Neuron (in vitro differentiated cells): ENCODE measurements at regions not wholly inside any gene's neighbourhood (a gene's known extent, or its start where the extent isn't known, plus 50 kb on each side); places are given as distances from the start of the nearest gene placed in this dataset.
"Not testable (repeated sequence)": the region's sequence is repeated elsewhere in the genome, so short reads cannot be mapped to it uniquely, and the experiment has no call there.

Experiments
- H2AFZ ChIP-seq: one replicate; pipeline ENCODE4 v1.6.1; 2013; ENCODE audit warnings: low read depth, mild to moderate bottlenecking, inconsistent platforms, low read length, moderate library complexity
- H3K27me3 ChIP-seq: one replicate; pipeline ENCODE4 v1.6.1; 2013; ENCODE audit warnings: low read length; ENCODE audit not compliant: insufficient read depth
- H3K36me3 ChIP-seq: one replicate; pipeline ENCODE4 v1.6.1; 2013; ENCODE audit warnings: low read length; ENCODE audit not compliant: insufficient read depth
- H3K4me1 ChIP-seq: one replicate; pipeline ENCODE4 v1.6.1; 2013; ENCODE audit warnings: low read length; ENCODE audit not compliant: insufficient read depth
- H3K4me3 ChIP-seq: 2 replicates; pipeline ENCODE4 v1.5.1; 2013; ENCODE audit warnings: mild to moderate bottlenecking, low read length, moderate library complexity
- H3K9me3 ChIP-seq: one replicate; pipeline ENCODE4 v1.6.1; 2013; ENCODE audit warnings: low read length

DNA sequence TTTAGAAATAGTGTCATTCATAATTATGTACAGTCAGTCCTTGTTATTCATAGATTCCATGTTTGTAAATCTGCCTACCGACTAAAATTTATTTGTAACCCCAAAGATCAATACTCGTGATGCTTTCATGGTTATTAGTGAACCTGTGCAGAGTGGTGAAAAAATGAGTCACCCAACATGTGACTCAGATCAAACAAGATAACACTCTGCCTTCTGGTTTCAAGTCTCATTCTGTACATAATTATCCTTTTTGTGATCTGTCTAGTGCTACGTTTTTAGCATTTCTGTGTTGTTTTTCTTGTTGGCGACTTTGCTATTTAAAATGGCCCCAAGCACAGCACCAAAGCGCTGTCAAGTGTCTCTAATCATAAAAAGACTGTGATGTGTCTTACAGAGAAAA is 274.7 kb downstream of the SUCLA2 start:
- Histone ChIP-seq H3K9me3 (no peaks in the 10 kb centered on the region), H3K36me3 (no peaks in the 10 kb centered on the region), H3K4me3 (no peak overlapping the region), H2AFZ (no peak overlapping the region), H3K27me3 (no peaks in the 10 kb centered on the region), H3K4me1 (no peaks in the 10 kb centered on the region)

DNA sequence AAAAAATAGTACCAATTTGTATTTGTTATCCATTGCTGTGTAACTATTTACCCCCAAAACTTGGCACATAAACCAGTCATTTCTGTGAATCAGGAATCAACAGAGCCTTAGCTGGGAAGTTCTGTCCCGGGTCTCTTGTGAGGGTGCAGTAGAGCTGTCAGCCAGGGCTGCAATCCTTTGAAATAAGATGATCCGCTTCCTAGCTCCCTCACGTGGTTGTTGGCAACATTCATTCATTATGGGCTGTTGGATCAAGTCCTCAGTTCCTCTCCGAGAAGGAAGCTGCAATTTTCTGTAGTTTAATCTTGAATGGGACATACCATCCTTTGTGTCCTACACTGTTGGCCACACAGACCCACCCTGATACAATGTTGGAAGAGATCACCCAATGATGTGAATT is 277.2 kb downstream of the SUCLA2 start:
- H3K27me3 ChIP-seq: no peaks in the 10 kb centered on the region
- H3K4me1 ChIP-seq: no peaks in the 10 kb centered on the region

DNA sequence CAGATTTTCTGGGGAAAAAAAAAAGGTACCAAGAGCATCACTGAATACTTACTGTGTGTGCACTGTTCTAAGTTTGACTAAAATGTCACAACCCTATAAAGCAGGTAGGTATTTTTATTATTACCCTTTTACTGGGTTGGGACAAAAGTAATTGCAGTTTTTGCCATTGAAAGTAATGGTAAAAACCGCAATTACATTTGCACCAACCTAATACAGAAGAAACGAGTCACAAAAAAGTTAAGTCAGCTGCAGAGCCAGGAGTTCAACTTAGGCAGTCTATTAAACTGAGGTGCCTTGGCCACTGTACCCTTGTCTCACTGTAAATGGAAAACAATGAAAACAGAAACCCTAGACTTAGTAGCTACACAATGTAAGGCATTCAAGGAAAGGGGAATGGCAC is 281.9 kb downstream of the SUCLA2 start:
- H3K4me3 ChIP-seq: no peak overlapping the region
- no peaks in the 10 kb centered on the region for H3K4me1 ChIP-seq
- no peaks in the 10 kb centered on the region for H3K9me3 ChIP-seq
- H3K36me3 ChIP-seq: no peaks in the 10 kb centered on the region
- no peaks in the 10 kb centered on the region for H3K27me3 ChIP-seq
- H2AFZ ChIP-seq: no peak overlapping the region

More for the DNA sequence above, 277.2 kb downstream of the SUCLA2 start:
- H2AFZ ChIP-seq: no peak overlapping the region
- H3K36me3 ChIP-seq: no peaks in the 10 kb centered on the region
- no peaks in the 10 kb centered on the region for H3K9me3 ChIP-seq
- H3K4me3 ChIP-seq: no peak overlapping the region

DNA sequence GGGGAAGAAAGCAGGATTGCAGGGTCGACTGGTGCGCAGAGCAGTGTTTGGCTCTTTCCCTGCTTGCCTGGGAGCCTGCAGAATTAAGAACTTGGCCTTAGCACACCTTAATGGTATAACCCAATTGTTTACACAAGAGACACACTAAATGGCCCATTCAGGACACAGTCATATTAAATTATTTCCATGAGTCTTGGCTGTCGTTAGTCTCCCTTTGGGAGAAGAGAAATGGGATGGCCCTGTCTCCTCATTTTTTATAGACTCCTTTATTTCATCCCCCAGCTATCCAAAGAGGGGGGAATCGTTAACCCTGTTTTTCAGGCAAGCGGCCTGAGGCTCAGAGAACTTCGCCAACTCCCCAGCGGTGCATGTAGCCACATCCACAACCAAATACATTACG is 282.5 kb downstream of the SUCLA2 start:
- no peaks in the 10 kb centered on the region for H3K9me3 ChIP-seq
- no peaks in the 10 kb centered on the region for H3K27me3 ChIP-seq
- H3K36me3 ChIP-seq: no peaks in the 10 kb centered on the region
- H3K4me1 ChIP-seq: no peaks in the 10 kb centered on the region
- H2AFZ ChIP-seq: no peak overlapping the region
- H3K4me3 ChIP-seq: no peak overlapping the region

DNA sequence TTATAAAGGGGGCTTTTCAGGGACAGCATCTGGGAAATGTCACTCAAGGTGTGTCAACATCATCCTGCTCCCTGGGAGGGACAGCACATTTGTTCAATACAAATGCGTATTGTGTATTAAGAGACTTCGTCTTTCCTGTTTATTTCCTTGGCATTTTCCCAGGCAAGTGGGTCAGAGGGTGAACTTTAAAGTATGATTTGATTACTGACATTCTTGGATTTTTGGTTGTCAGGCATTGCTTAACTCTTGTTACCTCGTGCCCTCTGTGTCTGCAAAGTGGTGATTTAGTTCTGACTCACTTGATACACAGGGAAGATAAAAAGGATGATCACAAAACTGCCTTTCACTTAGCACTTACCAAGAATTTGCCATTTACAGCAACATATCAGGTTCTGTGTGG is 292.7 kb downstream of the SUCLA2 start:
- no peaks in the 10 kb centered on the region for H3K27me3 ChIP-seq
- no peaks in the 10 kb centered on the region for H3K4me1 ChIP-seq
- H3K36me3 ChIP-seq: no peaks in the 10 kb centered on the region
- no peak overlapping the region for H3K4me3 ChIP-seq
- H3K9me3 ChIP-seq: no peaks in the 10 kb centered on the region
- no peak overlapping the region for H2AFZ ChIP-seq

DNA sequence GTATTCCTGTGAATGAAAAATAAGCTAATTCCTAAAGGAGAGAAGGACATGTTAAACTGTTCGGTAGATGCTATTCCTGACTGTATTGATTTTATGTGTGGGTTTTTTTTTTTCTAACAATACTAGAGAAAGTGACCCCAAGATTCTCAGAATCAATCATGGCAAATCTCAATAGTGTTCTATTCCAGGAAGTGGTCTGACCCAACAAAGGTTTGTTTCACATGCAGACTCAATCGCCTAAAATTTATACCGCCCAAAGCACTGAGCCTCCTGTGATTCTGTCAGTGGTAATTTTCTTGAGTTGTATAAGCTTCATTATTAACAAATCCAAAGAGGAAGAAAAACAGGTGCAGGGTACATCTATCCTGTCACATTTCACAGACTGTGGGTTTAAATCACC is 293.7 kb downstream of the SUCLA2 start:
- Histone ChIP-seq H3K36me3 (no peaks in the 10 kb centered on the region), H3K27me3 (no peaks in the 10 kb centered on the region), H3K4me1 (no peaks in the 10 kb centered on the region), H3K9me3 (no peaks in the 10 kb centered on the region), H3K4me3 (no peak overlapping the region), H2AFZ (no peak overlapping the region)

DNA sequence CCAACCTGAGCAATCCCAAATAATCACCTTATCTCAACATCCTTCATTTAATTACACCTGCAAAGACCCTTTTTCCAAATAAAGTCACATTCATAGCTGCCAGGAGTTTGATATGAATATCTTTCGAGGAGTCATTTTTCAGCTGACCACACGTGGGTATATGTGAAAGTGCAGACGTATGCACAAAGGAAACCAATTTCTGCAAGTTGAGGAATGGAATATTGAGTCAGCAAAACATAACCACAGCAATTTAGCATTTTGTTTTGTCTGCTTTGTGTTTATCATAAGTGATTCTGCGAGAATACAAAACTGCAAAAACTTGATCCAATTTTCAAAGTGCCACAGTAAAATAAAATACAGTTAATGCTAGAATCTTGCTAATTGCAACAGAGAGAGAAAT is 295.9 kb downstream of the SUCLA2 start:
- Histone ChIP-seq H3K36me3 (no peaks in the 10 kb centered on the region), H2AFZ (no peak overlapping the region), H3K27me3 (no peaks in the 10 kb centered on the region), H3K4me3 (no peak overlapping the region), H3K9me3 (no peaks in the 10 kb centered on the region), H3K4me1 (no peaks in the 10 kb centered on the region)

DNA sequence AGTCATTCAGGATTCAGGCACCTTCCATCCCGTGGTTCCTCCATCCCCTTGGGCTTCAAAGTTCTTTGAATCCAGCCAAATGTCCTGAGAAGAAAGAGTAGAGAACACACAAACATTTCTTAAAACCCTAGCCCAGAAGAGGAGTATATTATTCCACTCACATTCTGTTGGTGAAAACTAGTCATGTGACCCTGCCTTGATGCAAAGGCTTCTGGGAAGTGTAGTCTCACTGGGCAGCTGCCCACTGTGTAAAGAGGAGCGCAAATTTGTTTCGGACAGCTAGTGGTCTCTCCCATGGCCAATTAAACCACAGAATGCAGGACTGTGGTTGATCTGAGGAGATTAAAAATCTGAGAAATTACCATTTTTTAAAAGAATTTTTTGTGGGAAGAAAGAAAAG is 304.4 kb downstream of the SUCLA2 start:
- H3K36me3 ChIP-seq: no peaks in the 10 kb centered on the region
- no peaks in the 10 kb centered on the region for H3K4me1 ChIP-seq
- H3K27me3 ChIP-seq: no peaks in the 10 kb centered on the region
- H3K4me3 ChIP-seq: no peak overlapping the region
- H3K9me3 ChIP-seq: no peaks in the 10 kb centered on the region
- H2AFZ ChIP-seq: no peak overlapping the region

DNA sequence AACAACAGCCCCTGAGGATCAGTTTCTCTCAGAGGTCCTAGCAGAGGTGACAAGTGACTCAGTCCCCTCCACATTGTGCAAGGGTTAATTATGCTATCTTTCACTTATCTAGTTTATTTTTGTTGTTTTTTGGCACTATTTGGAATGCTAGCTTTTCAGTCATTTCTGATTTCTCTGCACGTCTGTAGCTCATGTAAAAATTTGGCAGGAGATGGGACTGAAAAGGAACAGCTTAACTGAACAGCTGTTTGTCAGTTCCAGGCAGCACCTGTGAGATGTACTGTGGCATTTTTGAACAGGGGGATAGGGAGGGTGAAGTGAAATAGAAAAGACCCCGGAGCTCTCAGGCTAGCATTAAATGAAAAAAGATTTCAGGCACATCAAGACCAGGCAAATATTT is 313.5 kb downstream of the SUCLA2 start:
- Histone ChIP-seq H3K36me3 (no peaks in the 10 kb centered on the region), H3K27me3 (no peaks in the 10 kb centered on the region), H2AFZ (no peak overlapping the region), H3K4me3 (no peak overlapping the region), H3K9me3 (no peaks in the 10 kb centered on the region), H3K4me1 (no peaks in the 10 kb centered on the region)

DNA sequence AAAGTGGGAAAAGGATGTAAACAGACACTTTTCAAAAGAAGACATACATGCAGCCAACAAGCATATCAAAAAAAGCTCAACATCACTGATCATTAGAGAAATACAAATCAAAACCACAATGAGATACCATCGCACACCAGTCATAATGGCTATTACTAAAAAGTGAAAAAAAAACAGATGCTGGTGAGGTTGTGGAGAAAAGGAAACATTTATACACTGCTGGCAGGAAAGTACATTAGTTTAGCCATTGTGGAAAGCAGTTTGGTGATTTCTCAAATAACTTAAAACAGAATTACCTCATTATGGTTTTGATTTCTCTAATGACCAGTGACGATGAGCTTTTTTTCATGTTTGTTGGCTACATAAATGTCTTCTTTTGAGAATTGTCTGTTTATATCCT is 315.9 kb downstream of the SUCLA2 start:
- not testable (repeated sequence) for H3K4me1 ChIP-seq, H3K36me3 ChIP-seq, H2AFZ ChIP-seq, H3K4me3 ChIP-seq, H3K27me3 ChIP-seq, H3K9me3 ChIP-seq

DNA sequence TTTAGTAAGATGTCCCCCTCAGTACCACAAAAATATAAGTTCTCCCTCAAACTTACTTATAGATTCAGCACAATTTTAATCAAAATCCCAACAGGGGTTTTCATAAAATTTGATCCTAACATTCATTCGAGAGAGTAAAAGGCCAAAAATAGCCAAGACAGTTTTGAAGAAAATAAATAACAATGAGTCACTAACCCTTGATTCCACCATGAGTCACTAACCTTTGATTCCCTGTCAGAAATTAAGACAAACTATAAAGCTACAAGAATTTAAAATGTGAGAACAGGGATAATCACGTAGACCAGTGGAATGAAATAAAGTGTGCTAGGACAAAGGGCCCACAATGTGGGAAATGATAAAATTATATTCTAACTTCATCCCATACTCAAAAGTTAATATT is 320.3 kb downstream of the SUCLA2 start:
- Histone ChIP-seq H3K36me3 (no peaks in the 10 kb centered on the region), H3K27me3 (no peaks in the 10 kb centered on the region), H2AFZ (no peak overlapping the region), H3K9me3 (no peaks in the 10 kb centered on the region), H3K4me1 (no peaks in the 10 kb centered on the region), H3K4me3 (no peak overlapping the region)

DNA sequence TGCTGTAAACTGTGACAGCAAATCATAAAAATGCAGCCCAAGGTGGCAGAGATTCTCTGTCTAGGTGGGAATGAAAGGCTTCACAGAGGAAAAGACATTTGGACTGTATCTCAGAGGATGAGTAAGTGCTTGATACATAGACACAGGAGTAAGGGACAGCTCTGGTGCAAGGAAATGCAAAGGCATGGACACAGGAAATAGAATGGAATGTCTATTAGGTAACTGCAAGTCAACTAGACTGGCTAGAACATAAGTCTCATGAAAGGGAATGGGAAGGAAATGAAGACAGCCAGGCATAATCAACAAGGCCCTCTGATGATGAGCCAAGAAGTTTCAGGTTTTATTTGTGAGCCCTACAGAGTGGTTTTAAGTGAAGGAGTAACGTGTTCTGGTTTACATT is 321.7 kb downstream of the SUCLA2 start:
- Histone ChIP-seq H2AFZ (no peak overlapping the region), H3K36me3 (no peaks in the 10 kb centered on the region), H3K27me3 (no peaks in the 10 kb centered on the region), H3K4me1 (no peaks in the 10 kb centered on the region), H3K9me3 (no peaks in the 10 kb centered on the region), H3K4me3 (no peak overlapping the region)

DNA sequence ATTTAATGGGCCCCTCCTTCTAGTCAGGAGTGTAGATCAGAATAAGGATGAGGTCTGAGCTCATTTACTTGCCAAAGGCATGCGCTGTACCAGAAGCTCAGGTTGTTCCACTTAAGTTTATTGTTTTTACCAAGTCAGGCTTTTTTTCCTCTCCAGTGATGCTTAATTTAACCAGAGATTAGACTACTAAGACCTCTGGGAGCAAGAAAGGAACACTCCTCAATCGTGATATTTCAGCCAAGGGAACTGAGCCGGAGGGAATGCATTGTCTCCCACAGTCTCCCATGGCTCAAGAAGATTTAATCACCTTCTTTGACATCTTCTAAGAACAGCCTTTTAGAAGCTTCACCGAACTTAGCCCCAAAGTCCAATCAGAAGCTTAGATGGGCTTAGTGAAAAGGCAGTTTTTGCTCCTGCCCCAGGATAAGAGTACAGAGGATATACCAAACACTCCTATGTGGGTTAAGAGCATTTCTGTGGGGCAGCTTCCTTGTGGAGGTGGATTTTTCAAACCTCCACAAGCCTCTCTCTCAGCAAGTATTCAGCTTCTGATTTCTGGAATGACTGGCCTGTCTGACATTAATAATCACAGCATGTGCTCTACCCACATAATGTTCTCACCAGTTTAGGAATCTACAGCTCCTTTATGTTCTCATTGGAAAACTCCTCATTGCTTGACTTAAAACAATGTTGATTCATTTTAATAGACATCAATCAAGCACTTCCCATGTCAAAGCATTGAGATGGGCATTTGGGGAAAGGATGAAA is 322.7 kb downstream of the SUCLA2 start:
- Histone ChIP-seq H3K27me3 (no peaks in the 10 kb centered on the region), H2AFZ (no peak overlapping the region), H3K9me3 (no peaks in the 10 kb centered on the region), H3K4me1 (no peaks in the 10 kb centered on the region), H3K36me3 (no peaks in the 10 kb centered on the region), H3K4me3 (no peak overlapping the region)

DNA sequence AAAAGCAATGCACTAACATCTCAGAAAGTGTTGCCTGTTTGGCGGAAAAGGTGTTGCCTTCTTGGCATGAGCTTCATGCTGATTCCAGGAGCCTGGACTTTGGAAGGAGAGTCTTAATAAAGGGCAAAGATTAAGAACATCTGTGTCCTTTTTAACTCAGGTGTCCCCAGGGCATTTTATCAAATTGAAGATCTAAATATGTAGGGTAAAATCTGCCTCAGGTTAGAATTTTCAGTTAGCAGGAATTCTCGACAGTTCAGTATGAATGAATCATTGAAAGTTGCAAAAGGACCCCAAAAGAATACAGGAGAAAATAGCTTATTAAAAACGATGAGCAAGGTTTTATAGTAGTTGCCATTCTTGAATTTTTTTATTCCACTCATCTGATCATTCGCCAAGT is 325.2 kb downstream of the SUCLA2 start:
- Histone ChIP-seq H3K4me3 (no peak overlapping the region), H3K27me3 (no peaks in the 10 kb centered on the region), H3K4me1 (no peaks in the 10 kb centered on the region), H3K36me3 (no peaks in the 10 kb centered on the region), H3K9me3 (no peaks in the 10 kb centered on the region), H2AFZ (no peak overlapping the region)
